HepG2 (cell line): ENCODE measurements at regions not wholly inside any gene's neighbourhood (a gene's known extent, or its start where the extent isn't known, plus 50 kb on each side); places are given as distances from the start of the nearest gene placed in this dataset.

Source experiments
- ATAC-seq: fragments of 200-7000 bp; cut with Tn5 transposase; 3 replicates; pipeline ENCODE4 v1.9.1; 2020; ENCODE audit warnings: mild to moderate bottlenecking, moderate library complexity
- BruUV-seq: library from RNA; stranded (reverse); fragments of 400-500 nt; replicated peaks from 2 replicates; lab custom pipeline; 2021; lab: Mats Ljungman, UMichigan
- CTCF ChIA-PET: fragments of 300-600 bp; formaldehyde crosslinking; extraction: SDS; loops from one replicate; lab custom pipeline; 2021; ENCODE audit warnings: low total read pairs, inconsistent platforms, low intra/inter-chr PET ratio; lab: Yijun Ruan, JAX
- POLR2A ChIA-PET: fragments of 350-600 bp; sonication (Branson Sonifier 250); formaldehyde crosslinking; loops from one replicate; lab custom pipeline; 2020; ENCODE audit warnings: antibody characterized with exemption, inconsistent platforms; lab: Yijun Ruan, JAX
- DNase-seq: peaks from one replicate; pipeline ENCODE4 v3.0.0-alpha.2; 2015; ENCODE audit warnings: low spot score
- FAIRE-seq: peaks from 3 replicates; lab custom pipeline; 2011; peaks lifted over from hg19 to GRCh38; lab: Jason Lieb, UNC
- H2AFZ ChIP-seq: one replicate; pipeline ENCODE4 v1.6.1; 2011; ENCODE audit warnings: low read length, inconsistent platforms
- H3K27ac ChIP-seq: fragments of 300-600 bp; 3 replicates; pipeline ENCODE4 v1.8.0; 2011; ENCODE audit warnings: mixed run types, mild to moderate bottlenecking, mixed read lengths, low read length, inconsistent platforms; ENCODE audit not compliant: insufficient read depth; ENCODE audit errors: extremely low read length
- H3K27me3 ChIP-seq, 2 experiments: fragments of 200-600 bp in 1 of 2; 2 replicates in 1 of 2; 3 replicates in 1 of 2; pipeline versions ENCODE4 v1.6.0 to v1.8.0; 2011; ENCODE audit warnings: low read length in 2 of 2, mild to moderate bottlenecking in 2 of 2, moderate library complexity in 2 of 2, inconsistent platforms in 1 of 2; ENCODE audit not compliant: insufficient read depth in 2 of 2, control insufficient read depth in 1 of 2
- H3K36me3 ChIP-seq, 2 experiments: fragments of 200-600 bp in 1 of 2; replicated peaks in 1 of 2; 2 replicates in 1 of 2; 3 replicates in 1 of 2; pipeline versions ENCODE4 v1.5.1 to v1.8.0; 2011; ENCODE audit warnings: low read length in 2 of 2, inconsistent platforms in 1 of 2; ENCODE audit not compliant: insufficient read depth in 2 of 2, control insufficient read depth in 1 of 2
- H3K4me1 ChIP-seq: 2 replicates; pipeline ENCODE4 v1.5.1; 2012; ENCODE audit warnings: low read length, inconsistent platforms; ENCODE audit not compliant: insufficient read depth
- H3K4me2 ChIP-seq: 2 replicates; pipeline ENCODE4 v1.6.0; 2011; ENCODE audit warnings: low read depth, low read length, inconsistent platforms
- H3K4me3 ChIP-seq, 3 experiments: fragments of 200-600 bp in 1 of 3; sonication (generic), shearing (Covaris generic) in 1 of 3; replicated peaks in 1 of 3; 2 replicates each; pipeline ENCODE4 v1.5.1; 2011 to 2016; ENCODE audit warnings: low read length in 3 of 3, inconsistent platforms in 2 of 3, low read depth in 2 of 3, mild to moderate bottlenecking in 2 of 3, control low read depth in 1 of 3, mixed read lengths in 1 of 3; ENCODE audit not compliant: insufficient read depth in 1 of 3
- H3K79me2 ChIP-seq: one replicate; pipeline ENCODE4 v1.6.1; 2011; ENCODE audit warnings: low read length, inconsistent platforms; ENCODE audit not compliant: insufficient read depth
- H3K9ac ChIP-seq: 2 replicates; pipeline ENCODE4 v1.6.0; 2011; ENCODE audit warnings: mild to moderate bottlenecking, low read depth, low read length, inconsistent platforms; ENCODE audit not compliant: insufficient read depth
- H3K9me3 ChIP-seq: 2 replicates; pipeline ENCODE4 v1.5.1; 2012; ENCODE audit warnings: mild to moderate bottlenecking, low read length
- H4K20me1 ChIP-seq: 2 replicates; pipeline ENCODE4 v1.6.0; 2011; ENCODE audit warnings: inconsistent platforms, mild to moderate bottlenecking, low read length, moderate library complexity; ENCODE audit not compliant: insufficient read depth
- RAD51 ChIP-seq: fragments of 450-650 bp; IDR thresholded peaks from 2 replicates; pipeline ENCODE4 v1.6.1; 2016; ENCODE audit warnings: borderline replicate concordance
- WGBS: methylation state at CpG from one replicate; pipeline ENCODE4 v1.1.6; 2017; ENCODE audit warnings: low lambda C conversion rate; 5-methylcytosine and 5-hydroxymethylcytosine counted together
- in situ Hi-C: cut with HindIII; loops from 2 replicates; pipeline ENCODE4 v1.10.0; 2017; ENCODE audit warnings: low pct_unique_long_range_greater_than_20kb; ENCODE audit not compliant: extremely low pct_ligation_motif_present
- intact Hi-C: fragments of 100-400 bp; cut with micrococcal nuclease; formaldehyde crosslinking; loops from one replicate; pipeline ENCODE4 v1.10.0; 2022; ENCODE audit not compliant: unreplicated experiment
- TF ChIP-seq, protein P1 (sequence below), 2 experiments: sonication (generic) in 1 of 2; formaldehyde crosslinking in 1 of 2; IDR thresholded peaks; 2 replicates each; pipeline versions ENCODE4 v1.5.1 to v1.6.1; 2011 to 2020; ENCODE audit warnings: borderline replicate concordance in 1 of 2, low read depth in 1 of 2, low read length in 1 of 2, mild to moderate bottlenecking in 1 of 2, missing genetic modification reagents in 1 of 2, moderate library complexity in 1 of 2
- TF ChIP-seq, protein P2 (sequence below): sonication (generic); formaldehyde crosslinking; IDR thresholded peaks from 2 replicates; pipeline ENCODE4 v1.9.0; 2021; ENCODE audit warnings: mild to moderate bottlenecking, missing genetic modification reagents

DNA sequence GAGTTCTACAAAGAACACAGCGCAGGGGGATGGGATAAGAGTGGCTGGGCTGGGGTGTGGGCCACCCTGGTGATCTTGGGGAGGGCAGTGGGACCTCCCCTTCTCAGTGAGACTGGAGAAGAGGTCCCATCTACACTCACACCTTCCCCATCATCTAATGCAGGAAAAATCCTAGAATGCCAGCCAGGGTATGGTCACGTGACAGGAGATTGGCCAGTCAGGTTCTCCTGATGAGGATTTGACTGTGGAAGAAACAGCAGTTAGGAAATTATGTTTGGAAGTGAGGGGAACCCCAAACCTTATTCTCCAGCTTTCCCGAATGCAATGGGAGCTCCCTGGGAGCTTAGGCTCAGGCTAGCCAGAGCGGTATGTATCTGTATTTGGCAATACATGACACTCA lies 158.8 kb upstream of the GRB10 start:
- intact Hi-C loops (no loop called here), in situ Hi-C loops (no loop called here)
- DNase-seq: no peak
- H3K9me3 ChIP-seq: no peaks in the 10 kb centered on the region
- H3K27ac ChIP-seq: no peak overlapping the region
- ChIA-PET POLR2A (no interaction called here), CTCF (no interaction called here)
- no peak for ATAC-seq
- BruUV-seq: no TSS peak
- no peaks in the 10 kb centered on the region for H3K79me2 ChIP-seq
- FAIRE-seq: no peak
- H3K4me3 ChIP-seq: no peak overlapping the region
- H3K4me2 ChIP-seq: no peak overlapping the region
- no peaks in the 10 kb centered on the region for H3K4me1 ChIP-seq
- no peak overlapping the region for H3K9ac ChIP-seq
- TF ChIP-seq, protein P1, sequence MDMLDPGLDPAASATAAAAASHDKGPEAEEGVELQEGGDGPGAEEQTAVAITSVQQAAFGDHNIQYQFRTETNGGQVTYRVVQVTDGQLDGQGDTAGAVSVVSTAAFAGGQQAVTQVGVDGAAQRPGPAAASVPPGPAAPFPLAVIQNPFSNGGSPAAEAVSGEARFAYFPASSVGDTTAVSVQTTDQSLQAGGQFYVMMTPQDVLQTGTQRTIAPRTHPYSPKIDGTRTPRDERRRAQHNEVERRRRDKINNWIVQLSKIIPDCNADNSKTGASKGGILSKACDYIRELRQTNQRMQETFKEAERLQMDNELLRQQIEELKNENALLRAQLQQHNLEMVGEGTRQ (IDR thresholded peaks at IDR 0.05; ENCODE audit: low read depth, low read length): peak; percentile 67
- TF ChIP-seq, protein P1 (CRISPR knock-in tag; IDR thresholded peaks at IDR 0.05; ENCODE audit: borderline replicate concordance): no peak
- TF ChIP-seq, protein P2, sequence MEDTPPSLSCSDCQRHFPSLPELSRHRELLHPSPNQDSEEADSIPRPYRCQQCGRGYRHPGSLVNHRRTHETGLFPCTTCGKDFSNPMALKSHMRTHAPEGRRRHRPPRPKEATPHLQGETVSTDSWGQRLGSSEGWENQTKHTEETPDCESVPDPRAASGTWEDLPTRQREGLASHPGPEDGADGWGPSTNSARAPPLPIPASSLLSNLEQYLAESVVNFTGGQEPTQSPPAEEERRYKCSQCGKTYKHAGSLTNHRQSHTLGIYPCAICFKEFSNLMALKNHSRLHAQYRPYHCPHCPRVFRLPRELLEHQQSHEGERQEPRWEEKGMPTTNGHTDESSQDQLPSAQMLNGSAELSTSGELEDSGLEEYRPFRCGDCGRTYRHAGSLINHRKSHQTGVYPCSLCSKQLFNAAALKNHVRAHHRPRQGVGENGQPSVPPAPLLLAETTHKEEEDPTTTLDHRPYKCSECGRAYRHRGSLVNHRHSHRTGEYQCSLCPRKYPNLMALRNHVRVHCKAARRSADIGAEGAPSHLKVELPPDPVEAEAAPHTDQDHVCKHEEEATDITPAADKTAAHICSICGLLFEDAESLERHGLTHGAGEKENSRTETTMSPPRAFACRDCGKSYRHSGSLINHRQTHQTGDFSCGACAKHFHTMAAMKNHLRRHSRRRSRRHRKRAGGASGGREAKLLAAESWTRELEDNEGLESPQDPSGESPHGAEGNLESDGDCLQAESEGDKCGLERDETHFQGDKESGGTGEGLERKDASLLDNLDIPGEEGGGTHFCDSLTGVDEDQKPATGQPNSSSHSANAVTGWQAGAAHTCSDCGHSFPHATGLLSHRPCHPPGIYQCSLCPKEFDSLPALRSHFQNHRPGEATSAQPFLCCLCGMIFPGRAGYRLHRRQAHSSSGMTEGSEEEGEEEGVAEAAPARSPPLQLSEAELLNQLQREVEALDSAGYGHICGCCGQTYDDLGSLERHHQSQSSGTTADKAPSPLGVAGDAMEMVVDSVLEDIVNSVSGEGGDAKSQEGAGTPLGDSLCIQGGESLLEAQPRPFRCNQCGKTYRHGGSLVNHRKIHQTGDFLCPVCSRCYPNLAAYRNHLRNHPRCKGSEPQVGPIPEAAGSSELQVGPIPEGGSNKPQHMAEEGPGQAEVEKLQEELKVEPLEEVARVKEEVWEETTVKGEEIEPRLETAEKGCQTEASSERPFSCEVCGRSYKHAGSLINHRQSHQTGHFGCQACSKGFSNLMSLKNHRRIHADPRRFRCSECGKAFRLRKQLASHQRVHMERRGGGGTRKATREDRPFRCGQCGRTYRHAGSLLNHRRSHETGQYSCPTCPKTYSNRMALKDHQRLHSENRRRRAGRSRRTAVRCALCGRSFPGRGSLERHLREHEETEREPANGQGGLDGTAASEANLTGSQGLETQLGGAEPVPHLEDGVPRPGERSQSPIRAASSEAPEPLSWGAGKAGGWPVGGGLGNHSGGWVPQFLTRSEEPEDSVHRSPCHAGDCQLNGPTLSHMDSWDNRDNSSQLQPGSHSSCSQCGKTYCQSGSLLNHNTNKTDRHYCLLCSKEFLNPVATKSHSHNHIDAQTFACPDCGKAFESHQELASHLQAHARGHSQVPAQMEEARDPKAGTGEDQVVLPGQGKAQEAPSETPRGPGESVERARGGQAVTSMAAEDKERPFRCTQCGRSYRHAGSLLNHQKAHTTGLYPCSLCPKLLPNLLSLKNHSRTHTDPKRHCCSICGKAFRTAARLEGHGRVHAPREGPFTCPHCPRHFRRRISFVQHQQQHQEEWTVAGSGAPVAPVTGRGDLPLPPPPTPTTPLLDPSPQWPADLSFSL: no peak
- TF ChIP-seq RAD51: peak; percentile 81
- no peaks in the 10 kb centered on the region for H3K36me3 ChIP-seq
- H2AFZ ChIP-seq: no peak overlapping the region
- no peaks in the 10 kb centered on the region for H4K20me1 ChIP-seq
- H3K27me3 ChIP-seq: no peaks in the 10 kb centered on the region
- WGBS: 17% methylated on average over 4 of the region's 4 CpGs
